Body of pancreas (tissue), 4 donors: ENCODE measurements at regions not wholly inside any gene's neighbourhood (a gene's known extent, or its start where the extent isn't known, plus 50 kb on each side); places are given as distances from the start of the nearest gene placed in this dataset.
A peak's percentile ranks its signal among the peaks of the same experiment; 100 is the strongest.

ENCODE experiments used
- ATAC-seq: fragments of 150-250 bp; one replicate; pipeline ENCODE4 v1.9.1; 2016
- DNase-seq, 4 donors: peaks; one replicate each; pipeline ENCODE4 v3.0.0-alpha.2; 2019
- H3K27ac ChIP-seq, 4 donors: fragments of 200-600 bp; sonication (generic); 1 replicate in 3 of 4; 2 replicates in 1 of 4; pipeline versions ENCODE4 v1.5.1 to v1.6.1; 2016 to 2019; ENCODE audit warnings: mild to moderate bottlenecking in 1 of 4, mixed read lengths in 1 of 4, moderate library complexity in 1 of 4
- H3K27me3 ChIP-seq, 2 donors: fragments of 200-600 bp; sonication (generic); one replicate each; pipeline ENCODE4 v1.6.0; 2016; ENCODE audit warnings: mild to moderate bottlenecking in 1 of 2
- H3K36me3 ChIP-seq, 2 donors: fragments of 200-600 bp; sonication (generic); replicated peaks in 1 of 2; 2 replicates each; pipeline ENCODE4 v1.5.1; 2016; ENCODE audit warnings: low read depth in 2 of 2; ENCODE audit not compliant: insufficient read depth in 1 of 2
- H3K4me1 ChIP-seq: fragments of 200-600 bp; sonication (generic); one replicate; pipeline ENCODE4 v1.6.0; 2016
- H3K4me3 ChIP-seq, 2 donors: fragments of 200-600 bp; sonication (generic); 1 replicate in 1 of 2; 2 replicates in 1 of 2; pipeline ENCODE4 v1.5.1; 2016 to 2019
- H3K9me3 ChIP-seq, 3 donors: fragments of 200-600 bp; sonication (generic); 1 replicate in 2 of 3; 2 replicates in 1 of 3; pipeline ENCODE4 v1.5.1; 2016
- POLR2A ChIP-seq, 3 donors: fragments of 450-650 bp; IDR thresholded peaks; one replicate each; pipeline ENCODE4 v1.6.1; 2016; ENCODE audit warnings: antibody characterized with exemption in 3 of 3, mild to moderate bottlenecking in 2 of 3
- WGBS, 2 donors: methylation state at CpG; one replicate each; pipeline ENCODE4 v1.1.5; 2017; 5-methylcytosine and 5-hydroxymethylcytosine counted together
- intact Hi-C: fragments of 100-400 bp; cut with DNase I; formaldehyde crosslinking; loops from one replicate; pipeline ENCODE4 v1.15.1; 2023
- TF ChIP-seq, protein P1 (sequence below), 7 experiments: fragments of 450-650 bp in 4 of 7; fragments of 200-600 bp in 3 of 7; sonication (generic) in 3 of 7; IDR thresholded peaks; one replicate each; pipeline ENCODE4 v1.5.1; 2016 to 2019; ENCODE audit warnings: antibody characterized with exemption in 7 of 7

DNA sequence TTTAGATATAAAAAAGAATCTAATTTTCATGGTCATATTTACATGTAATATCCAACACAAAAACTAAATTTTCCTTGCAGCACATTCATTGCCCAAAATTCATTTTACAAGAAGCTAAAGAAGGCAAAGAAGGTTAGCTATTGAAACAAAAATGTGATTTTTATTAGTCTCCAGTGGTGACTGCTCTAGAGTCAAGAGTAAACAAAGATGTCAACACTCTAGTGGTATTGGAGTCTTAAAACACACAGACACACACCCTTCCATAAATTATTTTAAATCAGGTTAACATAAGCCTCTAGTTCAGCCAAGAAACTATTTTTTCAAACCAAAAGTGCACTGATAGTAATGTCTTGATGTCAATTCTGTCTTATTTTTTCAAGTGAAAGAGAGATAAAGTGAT is 329.2 kb downstream of the ZNF608 start:
- Histone ChIP-seq H3K27me3 (no peaks in the 10 kb centered on the region), H3K27ac (no peak overlapping the region), H3K4me1 (no peaks in the 10 kb centered on the region), H3K4me3 (no peak overlapping the region), H3K9me3 (no peaks in the 10 kb centered on the region), H3K36me3 (no peaks in the 10 kb centered on the region)
- intact Hi-C loops = no loop called here
- ATAC-seq = no peak
- DNase-seq = no peak
- TF ChIP-seq POLR2A (IDR thresholded peaks at IDR 0.05) = no peak
- TF ChIP-seq, protein P1, sequence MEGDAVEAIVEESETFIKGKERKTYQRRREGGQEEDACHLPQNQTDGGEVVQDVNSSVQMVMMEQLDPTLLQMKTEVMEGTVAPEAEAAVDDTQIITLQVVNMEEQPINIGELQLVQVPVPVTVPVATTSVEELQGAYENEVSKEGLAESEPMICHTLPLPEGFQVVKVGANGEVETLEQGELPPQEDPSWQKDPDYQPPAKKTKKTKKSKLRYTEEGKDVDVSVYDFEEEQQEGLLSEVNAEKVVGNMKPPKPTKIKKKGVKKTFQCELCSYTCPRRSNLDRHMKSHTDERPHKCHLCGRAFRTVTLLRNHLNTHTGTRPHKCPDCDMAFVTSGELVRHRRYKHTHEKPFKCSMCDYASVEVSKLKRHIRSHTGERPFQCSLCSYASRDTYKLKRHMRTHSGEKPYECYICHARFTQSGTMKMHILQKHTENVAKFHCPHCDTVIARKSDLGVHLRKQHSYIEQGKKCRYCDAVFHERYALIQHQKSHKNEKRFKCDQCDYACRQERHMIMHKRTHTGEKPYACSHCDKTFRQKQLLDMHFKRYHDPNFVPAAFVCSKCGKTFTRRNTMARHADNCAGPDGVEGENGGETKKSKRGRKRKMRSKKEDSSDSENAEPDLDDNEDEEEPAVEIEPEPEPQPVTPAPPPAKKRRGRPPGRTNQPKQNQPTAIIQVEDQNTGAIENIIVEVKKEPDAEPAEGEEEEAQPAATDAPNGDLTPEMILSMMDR (IDR thresholded peaks at IDR 0.05) = no peak

DNA sequence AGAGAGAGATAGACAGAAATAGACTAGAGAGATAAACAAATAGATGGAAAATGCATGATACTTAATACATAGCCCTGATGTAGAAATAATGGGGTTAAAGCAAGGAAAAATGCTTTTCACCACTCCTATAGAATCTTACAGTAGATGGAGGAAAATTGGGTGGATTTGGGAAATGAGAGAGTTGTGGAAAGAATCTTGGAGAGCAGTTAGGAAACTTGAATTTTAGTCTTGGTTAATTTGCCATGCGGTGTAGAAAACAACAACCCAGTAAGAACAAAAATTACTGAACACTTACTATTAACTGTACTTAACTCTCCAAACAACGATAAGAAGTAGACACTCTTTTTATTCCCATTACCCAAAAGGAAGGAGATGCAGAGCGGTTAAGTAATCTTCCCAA is 329.8 kb downstream of the ZNF608 start:
- WGBS, 2 donors = 93 to 97% methylated on average over 3 of the region's 3 CpGs
- H3K27ac ChIP-seq = no peak overlapping the region
- H3K27me3 ChIP-seq = no peaks in the 10 kb centered on the region
- DNase-seq = no peak
- intact Hi-C loops = no loop called here
- no peaks in the 10 kb centered on the region for H3K9me3 ChIP-seq
- no peaks in the 10 kb centered on the region for H3K4me1 ChIP-seq
- H3K4me3 ChIP-seq = no peak overlapping the region
- no peak for ATAC-seq
- H3K36me3 ChIP-seq = no peaks in the 10 kb centered on the region
- no peak for TF ChIP-seq POLR2A (IDR thresholded peaks at IDR 0.05)
- TF ChIP-seq, protein P1 (IDR thresholded peaks at IDR 0.05) = no peak

DNA sequence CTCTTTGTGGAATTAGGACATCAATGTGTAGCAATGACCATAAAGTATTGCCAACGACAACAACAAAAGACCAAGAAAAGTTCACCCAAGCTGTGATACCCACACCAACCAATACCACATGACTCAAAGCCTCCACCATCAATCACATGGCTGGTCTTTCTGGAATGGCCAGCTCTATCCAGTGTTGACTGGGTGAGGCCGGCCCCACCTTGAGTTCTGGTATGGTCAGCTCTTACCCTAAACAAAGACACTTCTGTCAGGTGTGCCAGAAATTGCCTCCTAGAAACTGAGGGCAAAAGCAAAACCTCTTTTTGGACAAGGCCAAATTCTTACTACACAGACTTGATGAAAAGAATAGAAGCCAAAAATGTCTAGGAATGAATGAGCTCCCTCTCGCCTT is 331.5 kb downstream of the ZNF608 start:
- WGBS, 2 donors = 76 to 84% methylated on average over 3 of the region's 3 CpGs
- intact Hi-C loops = no loop called here
- H3K36me3 ChIP-seq = no peaks in the 10 kb centered on the region
- TF ChIP-seq, protein P1 (IDR thresholded peaks at IDR 0.05) = no peak
- TF ChIP-seq POLR2A (IDR thresholded peaks at IDR 0.05) = no peak
- ATAC-seq (no peak), DNase-seq (peak in 1 of 4 donors; percentile 19)
- no peak overlapping the region for H3K4me3 ChIP-seq
- no peaks in the 10 kb centered on the region for H3K27me3 ChIP-seq
- H3K9me3 ChIP-seq = no peaks in the 10 kb centered on the region
- no peaks in the 10 kb centered on the region for H3K4me1 ChIP-seq
- no peak overlapping the region for H3K27ac ChIP-seq

DNA sequence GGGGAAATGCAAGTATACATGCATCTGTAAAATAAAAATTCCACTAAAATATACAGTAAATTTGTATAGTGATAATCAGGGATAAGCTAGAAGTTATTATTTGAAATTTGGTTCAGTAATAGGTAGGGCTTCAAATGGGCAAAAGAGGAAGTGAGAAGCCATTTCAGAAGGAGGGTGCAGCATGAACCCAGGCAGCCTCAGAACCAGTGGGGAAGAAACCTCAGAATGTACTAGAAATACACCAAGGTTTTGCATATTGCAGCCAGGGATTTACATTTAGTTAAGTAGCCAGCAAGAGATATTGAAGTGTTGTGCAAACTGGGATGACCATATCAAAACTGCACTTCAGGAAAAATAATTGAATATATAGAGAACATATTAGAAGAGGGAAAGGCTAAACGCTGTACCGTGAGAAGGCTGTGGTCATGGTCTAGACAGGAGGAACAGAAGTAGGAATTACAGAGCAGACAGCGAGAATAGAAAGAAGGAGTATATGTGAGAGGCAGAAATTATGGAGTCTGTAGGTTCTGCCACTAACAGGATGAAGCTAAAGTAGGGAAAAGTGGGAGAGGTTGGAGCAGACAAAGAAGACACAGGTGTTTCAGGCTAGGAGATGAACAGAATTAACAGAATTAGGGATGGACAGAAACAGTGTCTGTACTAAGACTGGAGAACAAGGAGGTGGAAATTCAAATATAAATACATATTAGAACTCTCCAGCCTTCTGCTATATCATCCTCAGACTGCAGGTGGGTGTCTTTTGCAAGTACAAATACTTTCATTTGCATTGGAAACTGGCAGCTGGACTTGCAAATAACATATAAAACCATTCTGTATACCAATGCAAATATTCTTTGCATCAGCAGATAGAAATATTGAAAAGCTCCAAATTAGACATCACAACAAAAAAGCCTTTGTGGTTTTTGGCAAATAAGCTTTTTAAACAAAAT is 335.6 kb downstream of the ZNF608 start:
- Histone ChIP-seq H3K9me3 (no peaks in the 10 kb centered on the region), H3K27ac (no peak overlapping the region), H3K4me3 (no peak overlapping the region), H3K27me3 (no peaks in the 10 kb centered on the region), H3K36me3 (no peaks in the 10 kb centered on the region), H3K4me1 (peaks cover 14% of the 10 kb centered on the region)
- ATAC-seq (no peak), DNase-seq (no peak)
- TF ChIP-seq, protein P1 (IDR thresholded peaks at IDR 0.05) = no peak
- no peak for TF ChIP-seq POLR2A (IDR thresholded peaks at IDR 0.05)
- 86 to 90% methylated on average over 3 of the region's 3 CpGs for WGBS, 2 donors
- intact Hi-C loops = no loop called here
